ENCODE measurements at regions not wholly inside any gene's neighbourhood (a gene's known extent, or its start where the extent isn't known, plus 50 kb on each side); places are given as distances from the start of the nearest gene placed in this dataset.
"Not testable (repeated sequence)": the region's sequence is repeated elsewhere in the genome, so short reads cannot be mapped to it uniquely, and the experiment has no call there.

DNA sequence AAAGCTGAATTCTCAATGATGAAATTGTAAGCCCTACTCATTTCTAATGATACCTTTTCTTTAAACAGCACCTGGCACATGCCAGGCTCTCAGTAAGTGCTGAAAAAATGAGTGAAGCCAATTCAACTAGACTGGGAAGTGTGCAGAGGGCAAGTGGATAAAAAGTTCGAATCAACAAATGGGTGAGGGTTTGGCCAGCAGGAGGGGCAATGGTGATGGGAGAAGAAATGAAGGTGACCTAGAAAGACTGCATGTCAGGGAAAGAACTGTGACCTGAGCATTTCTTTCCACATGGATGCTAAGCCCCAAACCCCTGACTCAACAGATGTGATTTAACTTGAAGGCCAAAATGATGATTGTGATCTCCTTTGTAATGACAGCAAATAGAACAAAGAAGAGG, 54.6 kb downstream of the DKK1 start:
- DNase-seq (ENCODE audit: low spot score): no peak

DNA sequence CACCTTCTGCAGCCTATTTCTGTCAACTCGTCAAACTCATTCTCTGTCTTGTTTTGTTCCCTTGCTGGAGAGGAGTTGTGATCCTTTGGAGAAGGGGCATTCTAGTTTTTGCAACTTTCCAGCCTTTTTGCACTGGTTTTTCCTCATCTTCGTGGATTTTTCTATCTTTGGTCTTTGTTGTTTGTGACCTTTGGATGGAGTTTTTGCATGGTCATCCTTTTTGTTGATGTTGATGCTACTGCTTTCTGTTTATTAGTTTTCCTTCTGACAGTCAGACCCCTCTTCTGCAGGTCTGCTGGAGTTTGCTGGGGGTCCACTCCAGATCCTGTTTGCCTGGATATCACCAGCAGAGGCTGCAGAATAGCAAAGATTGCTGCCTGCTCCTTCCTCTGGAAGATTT, 60.1 kb downstream of the DKK1 start:
- DNase-seq (ENCODE audit: low spot score): not testable (repeated sequence)

DNA sequence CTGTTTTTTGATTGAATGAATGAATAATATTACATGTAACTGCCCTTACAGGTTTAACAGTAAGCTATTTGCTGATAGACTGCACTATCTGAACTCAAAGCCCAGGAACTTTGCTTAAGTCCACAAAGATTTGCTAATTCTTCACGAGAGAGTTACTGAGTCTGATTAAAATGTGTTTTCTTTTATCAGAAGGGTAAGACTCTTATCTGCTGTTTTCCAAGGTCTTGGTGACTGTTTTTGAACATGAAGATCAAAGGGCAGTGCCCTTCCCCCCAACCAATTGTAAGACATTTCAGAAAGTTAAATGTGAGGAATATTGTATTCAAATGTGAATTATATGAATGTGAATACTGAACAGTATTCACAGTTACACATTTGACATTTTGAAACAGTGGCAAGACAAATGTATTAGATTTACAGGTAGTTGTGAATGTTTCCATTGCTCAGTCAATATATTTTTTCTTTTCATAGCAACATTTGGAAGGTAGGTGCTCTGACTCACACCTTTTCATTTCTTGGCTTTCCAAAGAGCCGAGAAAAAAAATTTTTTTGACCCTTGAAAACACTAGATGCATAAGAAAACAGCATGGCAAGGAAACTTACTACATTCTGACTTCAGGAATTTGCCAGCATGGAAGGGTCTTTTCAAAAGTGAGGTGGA, 62.7 kb downstream of the DKK1 start:
- no peak for DNase-seq (ENCODE audit: low spot score)

GRCh38 chr10:52378124-52378523, 64.0 kb downstream of the DKK1 start:
- no peak for DNase-seq (ENCODE audit: low spot score)

DNA sequence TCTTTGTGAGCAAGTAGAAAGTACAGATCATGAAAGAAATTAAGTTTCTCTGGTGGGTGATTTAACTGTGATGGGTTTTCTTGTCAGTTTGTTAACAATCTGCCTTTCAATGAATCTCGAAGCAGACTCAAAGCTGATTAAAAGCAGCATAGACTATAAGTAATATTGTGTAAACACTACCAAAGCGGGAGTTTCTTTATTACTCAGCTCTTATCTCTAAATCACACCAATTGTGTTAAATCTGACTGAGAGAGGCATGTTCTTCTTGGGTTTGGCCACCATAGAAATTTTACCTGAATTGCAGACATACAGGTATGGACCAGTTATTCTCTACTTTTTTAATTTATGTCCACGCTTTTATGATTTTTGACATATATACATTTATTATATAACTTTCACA, 65.2 kb downstream of the DKK1 start:
- no peak for DNase-seq (ENCODE audit: low spot score)

DNA sequence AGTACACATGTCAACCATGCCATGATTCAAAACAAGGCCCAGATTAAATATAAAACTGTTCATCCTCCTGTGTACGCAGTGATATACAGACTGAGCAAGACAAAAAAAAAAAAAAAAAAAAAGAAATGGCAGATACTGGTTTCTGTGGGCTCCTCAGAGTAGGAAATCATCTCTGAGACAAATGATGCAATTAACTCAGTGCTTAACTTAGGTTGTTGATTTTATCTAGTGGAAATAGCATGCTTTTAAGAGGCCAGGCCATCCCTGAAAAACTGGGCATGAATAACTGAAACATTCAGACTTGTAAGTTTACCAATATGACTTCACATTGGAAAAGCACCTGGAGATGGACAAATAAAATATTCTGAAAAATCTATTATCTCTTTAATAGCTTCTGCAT, 69.0 kb downstream of the DKK1 start:
- DNase-seq (ENCODE audit: low spot score): no peak

DNA sequence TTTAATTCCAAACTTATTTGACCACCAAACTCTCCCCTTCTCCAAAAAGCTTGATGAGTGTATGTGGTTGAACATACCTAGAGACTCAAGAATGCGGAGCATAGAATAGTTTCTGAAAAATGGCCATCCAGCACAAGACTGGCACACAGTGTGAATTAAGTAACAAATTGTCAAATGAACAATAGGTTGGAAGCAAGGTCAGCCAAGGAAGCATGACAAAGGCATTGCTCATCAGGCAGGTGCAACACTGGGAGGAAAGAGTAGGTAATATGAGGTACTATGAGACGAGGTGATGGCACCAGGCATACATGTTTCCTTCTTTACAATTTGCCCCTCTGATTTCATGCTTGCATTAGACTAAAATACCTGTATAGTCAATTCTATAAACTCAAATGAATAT, 73.7 kb downstream of the DKK1 start:
- DNase-seq (ENCODE audit: low spot score): no peak

- no peak for DNase-seq (ENCODE audit: low spot score)
These were observed 76.3 kb downstream of the DKK1 start for GRCh38 chr10:52390388-52390787.

DNA sequence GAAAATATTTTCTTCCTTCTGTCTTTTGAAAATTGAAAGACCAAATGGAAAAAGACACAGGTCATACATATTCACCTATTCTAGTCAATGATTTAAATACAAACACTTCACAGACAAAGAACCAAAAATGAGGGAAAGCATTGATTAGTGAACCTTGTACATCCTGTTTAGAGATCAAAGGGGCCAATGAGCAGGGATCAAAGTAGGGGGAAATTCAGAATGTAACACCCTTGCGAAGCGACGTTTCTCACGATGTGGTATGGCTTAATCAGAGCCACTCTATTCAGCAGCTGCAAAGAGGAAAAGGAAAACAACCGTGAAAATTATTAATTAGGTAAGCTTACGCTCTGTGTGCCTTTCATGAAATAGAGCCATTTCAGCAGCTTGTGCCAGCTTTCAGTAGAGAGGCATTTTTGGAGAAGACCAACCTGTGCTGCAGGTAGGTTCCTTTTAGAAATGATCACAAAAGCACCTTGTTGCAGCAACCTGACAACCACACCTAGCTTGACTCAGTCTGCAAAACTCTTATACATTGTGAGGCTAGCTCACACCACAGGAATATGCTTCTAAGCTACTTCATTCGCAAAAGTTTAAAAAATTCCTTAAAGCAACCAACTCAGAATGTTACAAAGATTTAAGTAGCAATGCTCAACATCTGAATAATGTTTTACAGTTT, 78.0 kb downstream of the DKK1 start:
- no peak for DNase-seq (ENCODE audit: low spot score)

- DNase-seq (ENCODE audit: low spot score): no peak
These were observed 80.2 kb downstream of the DKK1 start for GRCh38 chr10:52394246-52394645.

GRCh38 chr10:52400562-52400961, 86.5 kb downstream of the DKK1 start:
- no peak for DNase-seq (ENCODE audit: low spot score)

- DNase-seq (ENCODE audit: low spot score): not testable (repeated sequence)
These were observed 89.7 kb downstream of the DKK1 start for GRCh38 chr10:52403801-52404200.

- no peak for DNase-seq (ENCODE audit: low spot score)
These were observed 95.1 kb downstream of the DKK1 start for GRCh38 chr10:52409195-52409594.

DNA sequence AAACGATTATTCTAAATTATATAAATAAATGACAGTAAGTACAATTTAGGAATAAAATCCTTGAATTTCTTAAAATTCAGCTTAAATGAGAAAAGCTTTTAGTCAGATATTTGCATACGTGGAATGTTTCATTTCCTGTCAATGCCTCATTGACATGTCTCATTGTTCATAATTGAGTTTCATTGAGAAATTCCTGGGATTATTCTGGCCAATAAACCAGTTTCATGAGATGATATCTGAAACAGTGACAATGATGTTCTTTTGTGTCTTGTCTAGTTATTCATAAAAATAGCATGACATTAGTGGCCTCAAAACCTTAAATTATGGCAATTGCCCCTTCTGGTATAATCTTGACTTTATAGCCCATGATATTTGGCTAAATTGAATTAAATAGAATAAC, 95.8 kb downstream of the DKK1 start:
- no peak for DNase-seq (ENCODE audit: low spot score)

- DNase-seq (ENCODE audit: low spot score): no peak
These were observed 96.8 kb downstream of the DKK1 start for GRCh38 chr10:52410916-52411315.

DNA sequence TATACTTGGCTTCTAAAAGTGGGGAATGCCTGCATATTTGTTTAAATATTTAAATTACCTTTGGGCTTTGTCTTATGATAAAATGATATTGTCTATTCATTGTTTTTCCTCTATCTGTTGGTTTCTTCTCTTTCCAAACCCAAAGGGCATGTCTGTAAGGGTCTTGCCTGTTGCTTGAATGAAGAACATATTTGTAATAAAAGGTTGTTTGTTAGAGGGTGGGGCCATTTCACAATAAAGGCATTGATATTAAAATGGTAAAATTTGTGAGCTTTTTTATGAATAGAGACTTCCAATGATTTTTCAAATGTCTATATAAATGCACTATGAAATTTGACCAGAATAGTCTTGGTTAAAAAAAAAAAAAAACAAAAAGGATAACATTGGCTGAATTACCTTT, 105.2 kb downstream of the DKK1 start:
- no peak for DNase-seq (ENCODE audit: low spot score)

DNA sequence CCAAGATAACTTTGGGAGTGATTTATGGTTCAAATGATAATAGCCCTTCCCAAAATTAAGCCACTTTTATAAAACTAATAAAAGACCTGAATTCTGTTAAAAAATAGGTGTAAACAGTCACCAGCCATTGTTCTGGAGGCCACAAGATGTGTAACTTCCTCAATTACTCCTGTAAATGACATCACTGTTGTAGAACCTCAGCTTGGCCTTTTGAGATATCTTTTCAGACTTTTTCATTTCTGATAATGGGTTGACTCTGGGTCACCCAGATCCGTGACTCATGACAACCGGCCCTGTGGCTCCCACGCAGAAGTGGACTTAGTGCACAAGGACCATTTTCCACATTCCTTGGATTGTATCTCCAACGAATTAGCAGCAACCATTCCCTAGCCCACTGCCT, 106.6 kb downstream of the DKK1 start:
- no peak for DNase-seq (ENCODE audit: low spot score)

DNA sequence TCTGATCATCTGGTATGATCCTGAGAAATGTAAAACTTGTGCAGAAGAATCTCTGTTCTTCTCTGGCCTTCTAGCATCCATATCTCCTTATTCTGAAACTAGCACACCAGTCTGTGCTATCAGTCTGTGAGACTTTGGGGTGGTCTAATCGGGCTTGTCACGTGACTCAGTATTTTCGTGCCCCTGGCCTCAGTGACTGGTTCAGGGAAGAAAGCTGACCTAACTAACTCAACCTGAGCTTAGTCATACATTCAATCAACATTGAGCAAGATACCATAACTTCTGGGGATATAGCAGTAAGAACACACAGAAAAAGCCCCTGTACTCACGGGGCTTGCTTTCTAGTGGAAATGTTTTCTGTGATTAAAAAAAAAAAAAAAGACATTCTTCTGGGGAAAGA, 109.3 kb downstream of the DKK1 start:
- DNase-seq (ENCODE audit: low spot score): no peak

DNA sequence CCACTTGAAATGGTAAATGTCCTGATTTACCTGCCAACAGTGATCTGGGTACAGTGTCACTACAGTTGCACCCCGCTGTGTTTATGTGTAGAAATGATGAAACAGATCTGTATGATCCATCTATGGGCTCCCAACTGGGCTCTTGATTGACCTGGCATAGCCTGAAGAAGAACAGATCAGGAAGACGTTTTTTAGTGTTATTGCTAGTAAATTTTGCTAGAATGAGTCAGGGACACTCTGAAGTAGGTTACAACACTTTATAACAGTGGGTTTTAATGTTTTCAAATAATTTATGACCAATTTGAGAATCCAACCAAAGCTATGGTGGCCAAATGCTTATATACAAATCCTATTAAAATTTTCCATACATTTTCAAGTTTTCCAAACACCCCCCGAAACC, 110.3 kb downstream of the DKK1 start:
- DNase-seq (ENCODE audit: low spot score): no peak

DNA sequence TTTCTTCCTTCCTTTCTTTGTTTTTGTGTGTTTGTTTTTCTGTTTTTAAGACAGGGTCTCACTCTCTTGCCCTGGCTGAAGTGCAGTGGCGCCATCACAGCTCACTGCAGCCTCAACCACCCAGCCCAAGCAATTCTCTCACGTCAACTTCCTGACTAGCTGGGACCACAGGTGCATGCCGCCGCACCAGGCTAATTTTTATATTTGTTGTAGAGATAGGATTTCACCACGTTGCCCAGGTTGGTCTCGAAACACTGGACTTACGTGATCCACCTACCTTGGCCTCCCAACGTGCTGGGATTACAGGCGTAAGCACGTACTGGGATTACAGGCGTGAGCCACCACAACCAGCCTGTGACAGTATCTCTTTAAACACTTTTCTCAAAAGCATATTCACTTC, 120.7 kb downstream of the DKK1 start:
- DNase-seq (ENCODE audit: low spot score): no peak

DNA sequence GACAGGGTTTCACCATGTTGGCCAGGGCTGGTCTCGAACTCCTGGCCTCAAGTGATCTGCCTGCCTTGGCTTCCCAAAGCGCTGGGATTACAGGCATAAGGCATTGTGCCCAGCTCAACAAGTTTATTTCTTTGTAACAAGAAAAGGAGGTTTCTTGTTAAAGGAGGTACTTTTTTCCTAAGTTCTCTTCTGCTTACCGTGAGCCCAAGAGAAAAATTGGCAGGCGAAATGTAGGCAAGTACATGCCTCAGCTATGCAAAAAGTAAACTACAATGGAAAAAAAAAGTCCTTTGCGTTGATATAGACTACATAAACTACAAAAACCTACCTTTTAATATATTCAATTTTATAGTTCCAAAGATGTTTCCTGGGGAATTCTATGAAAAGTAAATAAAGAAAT, 122.6 kb downstream of the DKK1 start:
- no peak for DNase-seq (ENCODE audit: low spot score)

GRCh38 chr10:52437205-52437646, 123.1 kb downstream of the DKK1 start:
- no peak for DNase-seq (ENCODE audit: low spot score)

DNA sequence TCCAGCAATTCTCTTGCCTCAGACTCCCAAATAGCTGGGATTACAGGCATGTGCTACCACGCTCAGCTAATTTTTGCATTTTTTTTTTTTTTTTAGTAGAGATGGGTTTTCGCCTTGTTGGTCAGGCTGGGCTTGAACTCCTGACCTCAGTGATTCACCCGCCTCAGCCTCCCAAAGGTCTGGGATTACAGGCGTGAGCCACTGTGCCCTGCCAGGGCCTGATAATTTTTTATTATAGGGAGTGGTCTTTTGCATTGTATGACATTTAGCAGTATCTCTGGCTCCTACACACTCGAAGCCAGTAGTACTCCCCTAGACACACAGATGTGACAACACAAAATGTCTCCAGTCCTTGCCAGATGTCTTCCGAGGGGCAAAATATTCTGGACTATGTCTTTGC, 124.0 kb downstream of the DKK1 start:
- DNase-seq (ENCODE audit: low spot score): no peak

GRCh38 chr10:52440612-52441285, 126.7 kb downstream of the DKK1 start:
- no peak for DNase-seq (ENCODE audit: low spot score)
